ENCODE measurements at regions not wholly inside any gene's neighbourhood (a gene's known extent, or its start where the extent isn't known, plus 50 kb on each side); places are given as distances from the start of the nearest gene placed in this dataset.
"Not testable (repeated sequence)": the region's sequence is repeated elsewhere in the genome, so short reads cannot be mapped to it uniquely, and the experiment has no call there.

GRCh38 chr5:88081877-88082276 is 186.8 kb downstream of the TMEM161B start:
- Histone ChIP-seq H3K36me3 (no peaks in the 10 kb centered on the region), H3K9me3 (peaks cover 3% of the 10 kb centered on the region), H3K27ac (no peak overlapping the region), H3K27me3 (replicated peaks; ENCODE audit: insufficient read depth) (no peaks in the 10 kb centered on the region), H3K4me1 (ENCODE audit: control insufficient read depth in 1 of 2, low read depth in 2 of 2) (no peaks in the 10 kb centered on the region), H3K4me3 (no peak overlapping the region)
- no peak for DNase-seq (ENCODE audit: low spot score)
- no peak for TF ChIP-seq CTCF (IDR thresholded peaks at IDR 0.05)
- ATAC-seq (ENCODE audit: insufficient number of reproducible peaks, low FRiP score, low read depth) = no peak

GRCh38 chr5:88063813-88064212 is 204.8 kb downstream of the TMEM161B start:
- Histone ChIP-seq H3K27me3 (replicated peaks; ENCODE audit: insufficient read depth) (no peaks in the 10 kb centered on the region), H3K4me1 (ENCODE audit: control insufficient read depth in 1 of 2, low read depth in 2 of 2) (no peaks in the 10 kb centered on the region), H3K9me3 (peaks cover 7% of the 10 kb centered on the region), H3K27ac (no peak overlapping the region), H3K4me3 (no peak overlapping the region), H3K36me3 (no peaks in the 10 kb centered on the region)
- ATAC-seq (ENCODE audit: insufficient number of reproducible peaks, low FRiP score, low read depth) = no peak
- DNase-seq (ENCODE audit: low spot score) = no peak
- no peak for TF ChIP-seq CTCF (IDR thresholded peaks at IDR 0.05)

GRCh38 chr5:88060194-88060593 is 208.5 kb downstream of the TMEM161B start:
- H3K4me1 ChIP-seq (ENCODE audit: control insufficient read depth in 1 of 2, low read depth in 2 of 2) = no peaks in the 10 kb centered on the region
- no peaks in the 10 kb centered on the region for H3K27me3 ChIP-seq (replicated peaks; ENCODE audit: insufficient read depth)
- no peaks in the 10 kb centered on the region for H3K36me3 ChIP-seq
- H3K4me3 ChIP-seq = no peak overlapping the region
- no peak overlapping the region for H3K27ac ChIP-seq
- peaks cover 7% of the 10 kb centered on the region for H3K9me3 ChIP-seq
- ATAC-seq (ENCODE audit: insufficient number of reproducible peaks, low FRiP score, low read depth) (no peak), DNase-seq (ENCODE audit: low spot score) (no peak)
- no peak for TF ChIP-seq CTCF (IDR thresholded peaks at IDR 0.05)

- Histone ChIP-seq H3K4me1 (ENCODE audit: control insufficient read depth in 1 of 2, low read depth in 2 of 2) (no peaks in the 10 kb centered on the region), H3K4me3 (no peak overlapping the region), H3K9me3 (peaks cover 7% of the 10 kb centered on the region), H3K36me3 (no peaks in the 10 kb centered on the region), H3K27ac (no peak overlapping the region), H3K27me3 (replicated peaks; ENCODE audit: insufficient read depth) (no peaks in the 10 kb centered on the region)
- no peak for DNase-seq (ENCODE audit: low spot score)
- ATAC-seq (ENCODE audit: insufficient number of reproducible peaks, low FRiP score, low read depth) = no peak
- no peak for TF ChIP-seq CTCF (IDR thresholded peaks at IDR 0.05)
Measured at GRCh38 chr5:88058625-88059024, 210.0 kb downstream of the TMEM161B start.

- DNase-seq (ENCODE audit: low spot score) = not testable (repeated sequence)
Measured at GRCh38 chr5:88052468-88052867, 216.2 kb downstream of the TMEM161B start.

GRCh38 chr5:88051148-88051547 is 217.5 kb downstream of the TMEM161B start:
- Histone ChIP-seq H3K27me3 (replicated peaks; ENCODE audit: insufficient read depth) (no peaks in the 10 kb centered on the region), H3K36me3 (no peaks in the 10 kb centered on the region), H3K9me3 (no peaks in the 10 kb centered on the region), H3K27ac (no peak overlapping the region), H3K4me3 (no peak overlapping the region), H3K4me1 (ENCODE audit: control insufficient read depth in 1 of 2, low read depth in 2 of 2) (no peaks in the 10 kb centered on the region)
- DNase-seq (ENCODE audit: low spot score) = no peak
- ATAC-seq (ENCODE audit: insufficient number of reproducible peaks, low FRiP score, low read depth) = no peak
- TF ChIP-seq CTCF (IDR thresholded peaks at IDR 0.05) = no peak

More at GRCh38 chr5:88052468-88052867, 216.2 kb downstream of the TMEM161B start:
- H3K36me3 ChIP-seq; H3K27me3 ChIP-seq (replicated peaks; ENCODE audit: insufficient read depth); H3K4me1 ChIP-seq (ENCODE audit: control insufficient read depth in 1 of 2, low read depth in 2 of 2); ATAC-seq (ENCODE audit: insufficient number of reproducible peaks, low FRiP score, low read depth); H3K27ac ChIP-seq; H3K9me3 ChIP-seq; H3K4me3 ChIP-seq: not testable (repeated sequence)

Data from thoracic aorta (tissue), 2 donors.